Caki2 (cell line): ENCODE measurements at regions not wholly inside any gene's neighbourhood (a gene's known extent, or its start where the extent isn't known, plus 50 kb on each side); places are given as distances from the start of the nearest gene placed in this dataset.
"Not testable (repeated sequence)": the region's sequence is repeated elsewhere in the genome, so short reads cannot be mapped to it uniquely, and the experiment has no call there.

Experiments used
- DNase-seq: peaks from one replicate; pipeline ENCODE4 v3.0.0-alpha.2; 2015; ENCODE audit warnings: low read depth
- in situ Hi-C: cut with HindIII; loops from 2 replicates; pipeline ENCODE4 v1.10.0; 2016; ENCODE audit warnings: low sequenced_read_pairs, low pct_unique_long_range_greater_than_20kb, mixed read lengths

GRCh38 chr5:32908641-32909040 is 197.5 kb downstream of the NPR3 start:
- in situ Hi-C loops = no loop called here
- DNase-seq = no peak

- no peak for DNase-seq
- in situ Hi-C loops = no loop called here
Measured at GRCh38 chr5:32909207-32909606, 198.1 kb downstream of the NPR3 start.

DNA sequence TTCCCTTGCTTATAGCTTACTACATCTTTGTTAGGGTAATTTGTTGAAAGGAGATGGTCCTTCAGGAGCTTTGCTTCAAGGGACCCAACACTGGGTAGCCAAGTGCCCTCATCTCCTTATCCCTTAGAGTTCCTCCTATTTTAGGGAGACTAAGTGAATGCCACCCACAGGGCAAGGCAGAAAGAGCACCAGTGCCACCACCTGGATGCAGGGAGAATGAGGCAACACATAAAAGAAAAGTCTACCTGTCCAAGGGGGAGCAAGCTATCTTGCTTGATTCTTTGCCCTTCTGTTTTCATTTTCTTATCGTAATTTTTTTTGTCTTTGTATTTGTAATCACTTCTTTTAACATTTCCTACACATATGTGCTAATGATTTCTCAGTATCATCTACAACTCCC is 205.5 kb downstream of the NPR3 start:
- peak; percentile 9 for DNase-seq
- in situ Hi-C loops = no loop called here

DNA sequence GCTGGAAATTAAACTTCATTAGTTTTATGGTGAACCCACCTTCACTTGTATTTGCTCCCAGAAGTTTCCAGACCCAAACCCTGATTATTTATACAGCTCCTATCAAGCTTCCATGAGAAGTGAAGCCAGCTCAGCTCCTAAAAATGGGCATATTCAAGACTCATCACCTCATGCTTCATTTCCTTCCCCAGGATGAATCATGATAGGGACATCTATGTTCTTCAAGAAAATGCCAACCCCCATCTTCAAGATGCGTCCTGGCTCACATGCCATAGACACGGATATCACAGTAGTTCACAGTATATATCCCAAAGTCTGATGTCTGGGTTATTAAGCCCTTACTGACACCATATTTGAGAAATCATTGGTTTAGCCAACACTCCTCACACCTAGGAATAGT is 217.6 kb downstream of the NPR3 start:
- in situ Hi-C loops = no loop called here
- no peak for DNase-seq

GRCh38 chr5:32931438-32931837 is 220.3 kb downstream of the NPR3 start:
- DNase-seq, in situ Hi-C loops: not testable (repeated sequence)

DNA sequence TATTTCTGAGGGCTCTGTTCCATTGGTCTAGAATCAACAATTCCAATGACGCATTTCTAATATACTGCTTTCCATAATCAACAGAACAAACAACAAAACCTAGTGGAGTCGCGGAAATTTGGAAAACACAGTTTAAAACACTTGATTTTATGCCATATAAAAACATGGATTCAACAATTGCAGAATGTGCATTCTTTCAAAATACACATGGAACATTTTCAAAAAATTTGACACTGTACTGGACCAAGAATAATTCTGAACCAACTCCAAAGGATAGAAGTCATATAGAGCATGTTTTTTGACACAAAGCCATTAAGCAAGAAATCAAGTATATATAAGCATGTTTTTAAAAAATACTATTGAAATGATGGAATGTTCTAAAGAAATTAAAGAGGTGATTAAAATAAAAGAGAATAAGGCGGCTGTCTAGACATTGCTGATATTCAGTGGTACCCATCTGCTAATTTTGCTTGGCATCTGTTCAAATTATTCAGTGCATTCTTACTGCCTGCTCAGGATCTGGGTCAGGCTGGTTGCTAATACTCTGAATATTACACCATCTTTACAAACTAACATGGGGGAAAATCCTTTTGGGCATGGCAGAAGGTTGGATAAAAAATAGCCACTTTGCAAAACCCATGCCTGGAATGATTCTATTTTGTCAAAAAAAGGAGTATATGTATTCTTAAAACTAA is 221.3 kb downstream of the NPR3 start:
- DNase-seq = no peak
- in situ Hi-C loops = no loop called here

DNA sequence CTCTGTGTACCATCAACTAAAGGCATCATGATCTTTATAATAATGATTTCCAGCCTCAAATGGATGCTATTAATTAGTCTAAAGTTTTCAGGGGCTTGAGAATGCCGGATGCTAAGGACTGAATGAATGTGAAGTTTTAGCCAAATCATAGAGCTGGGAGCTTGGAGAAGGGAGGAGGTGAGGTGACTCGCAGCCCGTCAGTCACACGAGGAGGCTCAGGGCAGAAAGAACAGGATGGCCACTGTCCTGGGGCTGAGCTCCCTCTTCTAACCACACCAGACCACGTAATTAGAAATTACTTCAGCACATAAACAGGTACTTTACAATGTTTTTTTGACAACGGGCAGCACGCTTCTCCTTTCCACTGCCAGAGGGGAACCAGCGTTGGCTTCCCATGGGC is 222.6 kb downstream of the NPR3 start:
- in situ Hi-C loops = no loop called here
- DNase-seq = no peak

- in situ Hi-C loops = no loop called here
- no peak for DNase-seq
Measured at GRCh38 chr5:32934529-32934928, 223.4 kb downstream of the NPR3 start.

- in situ Hi-C loops = no loop called here
- no peak for DNase-seq
Measured at GRCh38 chr5:32935283-32935682, 224.2 kb downstream of the NPR3 start.

DNA sequence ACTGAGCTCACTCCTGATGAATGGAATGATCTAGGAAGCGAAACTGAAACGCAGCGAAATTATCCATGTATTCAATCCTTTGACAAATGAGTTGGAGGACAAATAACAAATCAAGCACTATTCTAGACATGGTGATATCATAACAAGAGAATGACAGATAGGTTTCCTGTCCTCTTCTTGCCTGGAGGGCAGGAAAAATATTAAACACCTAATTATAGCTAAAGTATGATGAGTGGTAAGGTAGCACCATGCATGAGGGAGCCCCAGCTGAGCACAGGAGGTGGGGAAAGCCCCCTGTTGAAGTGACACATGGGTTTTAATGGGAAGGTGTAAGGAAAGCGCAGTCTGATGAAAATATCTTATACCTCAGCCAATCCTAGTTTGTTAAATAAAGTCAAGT is 225.2 kb downstream of the NPR3 start:
- in situ Hi-C loops = no loop called here
- no peak for DNase-seq

GRCh38 chr5:32942225-32942989 is 231.3 kb downstream of the NPR3 start:
- DNase-seq = peak; percentile 4
- in situ Hi-C loops = no loop called here

GRCh38 chr5:32949286-32949970 is 238.3 kb downstream of the NPR3 start:
- DNase-seq = no peak
- in situ Hi-C loops = no loop called here

- no peak for DNase-seq
- in situ Hi-C loops = no loop called here
Measured at GRCh38 chr5:32951003-32951402, 239.9 kb downstream of the NPR3 start.

DNA sequence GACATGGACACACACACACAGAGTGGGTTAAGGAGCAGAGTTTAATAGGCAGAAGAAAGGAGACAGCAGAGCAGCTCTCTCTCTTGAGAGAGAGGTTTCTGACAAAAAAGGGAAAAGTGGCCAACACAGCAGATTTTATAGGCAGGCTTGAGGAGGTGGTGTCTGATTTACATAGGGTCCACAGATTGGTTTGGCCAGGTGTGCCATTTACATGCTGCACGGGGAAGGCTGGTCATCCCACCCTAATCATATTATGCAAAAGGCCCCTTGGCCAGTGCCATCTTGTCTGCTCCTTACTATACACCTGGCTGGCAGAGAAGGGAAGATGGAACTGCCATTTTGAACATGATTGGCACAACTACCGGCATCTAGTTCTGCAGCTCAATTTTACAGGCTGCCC is 240.8 kb downstream of the NPR3 start:
- in situ Hi-C loops = no loop called here
- DNase-seq = no peak

- in situ Hi-C loops = not testable (repeated sequence)
Measured at GRCh38 chr5:32952421-32952820, 241.3 kb downstream of the NPR3 start.

DNA sequence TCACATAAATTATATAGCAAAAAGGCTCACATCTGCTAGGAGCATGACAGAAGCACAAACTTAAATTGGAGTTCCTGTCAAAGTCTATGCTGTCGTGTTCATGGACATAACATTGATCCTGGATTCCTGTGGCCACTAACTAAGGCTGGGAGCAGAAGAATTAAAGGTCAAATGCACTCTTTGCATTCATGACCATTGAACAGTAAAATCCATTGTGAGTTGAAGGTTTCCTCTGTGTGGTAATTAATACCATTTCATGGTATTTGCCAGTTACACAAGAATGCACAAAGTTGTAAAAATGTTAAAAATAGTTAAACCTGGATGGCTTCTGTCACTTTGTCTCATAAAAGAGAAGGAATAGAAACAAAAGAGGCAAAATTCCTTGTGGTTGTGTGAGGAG is 242.6 kb downstream of the NPR3 start:
- in situ Hi-C loops = no loop called here
- no peak for DNase-seq

More at GRCh38 chr5:32952421-32952820, 241.3 kb downstream of the NPR3 start:
- DNase-seq = not testable (repeated sequence)

DNA sequence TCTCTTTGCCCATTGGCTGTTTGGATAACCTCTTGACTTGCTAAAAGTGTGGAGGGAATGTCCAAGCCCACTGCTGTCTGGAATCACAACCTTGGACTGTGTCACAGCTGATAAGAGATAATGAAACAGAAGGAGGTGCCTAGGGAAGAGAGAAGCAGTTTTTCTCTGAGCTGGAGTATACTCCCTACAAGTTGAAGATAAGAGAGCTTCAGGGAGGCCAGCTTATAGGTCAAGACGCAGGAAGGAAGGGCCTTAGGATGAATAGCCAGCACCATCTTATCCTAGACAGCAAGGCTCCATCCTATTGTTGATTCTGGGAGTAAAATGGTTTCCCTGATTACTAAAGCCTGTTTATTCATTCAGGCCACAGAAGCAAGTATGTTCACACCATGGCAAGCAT is 244.7 kb downstream of the NPR3 start:
- in situ Hi-C loops = no loop called here
- no peak for DNase-seq

DNA sequence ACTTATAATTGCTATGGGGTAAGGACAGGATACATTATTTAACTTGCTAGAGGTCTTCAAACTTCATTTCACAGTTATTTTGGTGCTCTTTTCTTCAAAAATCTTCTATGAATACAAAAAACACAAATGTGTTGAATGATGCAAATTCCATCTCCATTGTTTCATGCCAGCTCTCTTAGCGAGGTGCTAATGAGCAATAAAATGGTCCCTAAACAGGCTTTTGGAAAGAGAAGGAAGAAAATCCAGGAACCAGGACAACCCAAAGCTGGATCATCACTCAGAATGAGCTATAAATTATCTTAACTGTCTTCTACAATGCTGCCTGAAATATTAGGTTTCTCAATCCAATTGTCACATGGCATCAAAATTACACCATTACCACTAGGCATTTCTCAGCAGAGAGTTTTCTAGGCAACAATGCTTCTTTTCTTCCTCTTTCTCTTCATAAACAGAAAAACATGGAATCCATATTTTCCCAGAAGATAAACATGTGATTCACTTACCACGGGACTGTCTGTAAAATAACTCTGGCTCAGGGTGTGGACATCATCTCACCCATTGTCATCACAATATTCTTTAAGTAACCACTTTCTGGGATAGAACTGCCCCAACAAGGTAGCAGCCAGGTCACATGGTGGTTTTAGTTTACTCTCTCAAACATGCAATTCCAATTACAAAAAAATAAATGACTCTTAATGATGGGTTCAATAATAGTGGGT is 249.4 kb downstream of the NPR3 start:
- no peak for DNase-seq
- in situ Hi-C loops = no loop called here

- no peak for DNase-seq
- in situ Hi-C loops = no loop called here
Measured at GRCh38 chr5:32961059-32961415, 249.9 kb downstream of the NPR3 start.
